Endothelial cell of umbilical vein (primary cell): ENCODE measurements at regions not wholly inside any gene's neighbourhood (a gene's known extent, or its start where the extent isn't known, plus 50 kb on each side); places are given as distances from the start of the nearest gene placed in this dataset.
A peak's percentile ranks its signal among the peaks of the same experiment; 100 is the strongest.

Experiments used
- BruUV-seq: library from RNA; stranded (reverse); fragments of 400-500 nt; replicated peaks from 2 replicates; lab custom pipeline; 2021; lab: Mats Ljungman, UMichigan
- CTCF ChIA-PET: fragments of 300-600, 350-600 bp; sonication (Branson Sonifier 250); formaldehyde crosslinking; loops from one replicate; lab custom pipeline; 2021; ENCODE audit warnings: antibody characterized with exemption, inconsistent platforms; lab: Charles Lee
- POLR2A ChIA-PET: fragments of 300-600, 350-600 bp; sonication (Branson Sonifier 250); formaldehyde crosslinking; loops from one replicate; lab custom pipeline; 2021; ENCODE audit warnings: antibody characterized with exemption, inconsistent platforms; lab: Charles Lee
- DNase-seq: peaks from one replicate; pipeline ENCODE4 v3.0.0-alpha.2; 2011; ENCODE audit warnings: low read depth, low spot score
- FAIRE-seq: peaks from 2 replicates; lab custom pipeline; 2011; peaks lifted over from hg19 to GRCh38; lab: Jason Lieb, UNC
- H2AFZ ChIP-seq: 2 replicates; pipeline ENCODE4 v1.6.0; 2012; ENCODE audit warnings: low read depth, low read length, control low read depth, inconsistent platforms
- H3K27ac ChIP-seq: 2 replicates; pipeline ENCODE4 v1.5.1; 2011; ENCODE audit warnings: low read depth, mild to moderate bottlenecking, control low read depth, low read length, moderate library complexity; ENCODE audit not compliant: insufficient read depth
- H3K27me3 ChIP-seq, 2 experiments: 2 replicates each; pipeline versions ENCODE4 v1.6.0 to v1.6.1; 2011; ENCODE audit warnings: low read length in 2 of 2, mixed read lengths in 1 of 2; ENCODE audit not compliant: control insufficient read depth in 2 of 2, insufficient read depth in 2 of 2
- H3K36me3 ChIP-seq, 2 experiments: 2 replicates in 1 of 2; 3 replicates in 1 of 2; pipeline ENCODE4 v1.5.1; 2011; ENCODE audit warnings: low read length in 2 of 2, mild to moderate bottlenecking in 1 of 2, moderate library complexity in 1 of 2; ENCODE audit not compliant: control insufficient read depth in 2 of 2, insufficient read depth in 2 of 2; ENCODE audit errors: extremely low read depth in 1 of 2
- H3K4me1 ChIP-seq: 3 replicates; pipeline ENCODE4 v1.5.1; 2011; ENCODE audit warnings: mild to moderate bottlenecking, low read length; ENCODE audit not compliant: control insufficient read depth, insufficient read depth; ENCODE audit errors: extremely low read depth
- H3K4me2 ChIP-seq: 2 replicates; pipeline ENCODE4 v1.6.1; 2011; ENCODE audit warnings: low read length, control low read depth, mixed read lengths; ENCODE audit not compliant: insufficient read depth
- H3K4me3 ChIP-seq, 3 experiments: fragments of 200-600 bp in 1 of 3; sonication (generic), shearing (Covaris generic) in 1 of 3; replicated peaks in 1 of 3; 2 replicates each; pipeline ENCODE4 v1.5.1; 2011 to 2016; ENCODE audit warnings: control low read depth in 3 of 3, low read length in 3 of 3, mild to moderate bottlenecking in 2 of 3, inconsistent platforms in 1 of 3, low read depth in 1 of 3, moderate library complexity in 1 of 3; ENCODE audit not compliant: insufficient read depth in 1 of 3
- H3K79me2 ChIP-seq: 2 replicates; pipeline ENCODE4 v1.6.0; 2012; ENCODE audit warnings: low read length, inconsistent platforms; ENCODE audit not compliant: control insufficient read depth, insufficient read depth
- H3K9ac ChIP-seq: replicated peaks from 2 replicates; pipeline ENCODE3; 2011; ENCODE audit warnings: low read length, control low read depth; ENCODE audit not compliant: insufficient read depth; ENCODE audit errors: extremely low read depth
- H3K9me1 ChIP-seq: replicated peaks from 3 replicates; pipeline ENCODE4 v1.6.0; 2011; ENCODE audit warnings: mild to moderate bottlenecking, low read length; ENCODE audit not compliant: control insufficient read depth, insufficient read depth; ENCODE audit errors: extremely low read depth
- H3K9me3 ChIP-seq: replicated peaks from 2 replicates; pipeline ENCODE4 v1.5.1; 2012; ENCODE audit warnings: low read length, inconsistent platforms; ENCODE audit not compliant: control insufficient read depth, insufficient read depth
- H4K20me1 ChIP-seq: replicated peaks from 2 replicates; pipeline ENCODE3; 2011; ENCODE audit warnings: mild to moderate bottlenecking, low read length; ENCODE audit not compliant: control insufficient read depth, insufficient read depth; ENCODE audit errors: extremely low read depth
- EZH2 ChIP-seq: IDR thresholded peaks from 2 replicates; pipeline ENCODE4 v1.6.1; 2012; ENCODE audit warnings: borderline replicate concordance, low read depth, mild to moderate bottlenecking, moderate library complexity, low read length, inconsistent platforms; ENCODE audit not compliant: severe bottlenecking
- FOS ChIP-seq: IDR thresholded peaks from 2 replicates; pipeline ENCODE4 v1.6.1; 2011; ENCODE audit warnings: mild to moderate bottlenecking, low read length, moderate library complexity, borderline replicate concordance; ENCODE audit not compliant: insufficient read depth
- GATA2 ChIP-seq: IDR thresholded peaks from 2 replicates; pipeline ENCODE4 v1.7.0; 2011; ENCODE audit warnings: low read depth, mild to moderate bottlenecking, moderate library complexity, mixed read lengths, low read length; ENCODE audit not compliant: insufficient read length, insufficient read depth
- JUN ChIP-seq: IDR thresholded peaks from 2 replicates; pipeline ENCODE4 v1.6.1; 2011; ENCODE audit warnings: borderline replicate concordance, low read depth; ENCODE audit not compliant: insufficient read length, insufficient read depth
- MYC ChIP-seq: IDR thresholded peaks from one replicate; pipeline ENCODE4 v1.6.1; 2011; ENCODE audit warnings: mild to moderate bottlenecking, low read depth, low read length
- POLR2A ChIP-seq: IDR thresholded peaks from 2 replicates; pipeline ENCODE4 v1.6.1; 2012; ENCODE audit warnings: low read depth, mild to moderate bottlenecking, control low read depth, low read length
- POLR2AphosphoS5 ChIP-seq: IDR thresholded peaks from 2 replicates; pipeline ENCODE4 v1.6.1; 2012; ENCODE audit warnings: low read depth, mild to moderate bottlenecking, control low read depth, low read length, moderate library complexity; ENCODE audit not compliant: insufficient read depth
- dilution Hi-C: fragments of 300-500 bp; cut with MboI; formaldehyde crosslinking; loops from one replicate; pipeline ENCODE4 v1.15.0; 2019; ENCODE audit warnings: low sequenced_read_pairs; ENCODE audit not compliant: extremely low pct_ligation_motif_present
- intact Hi-C: fragments of 100-400 bp; cut with micrococcal nuclease; formaldehyde crosslinking; loops from one replicate; pipeline ENCODE4 v1.10.0; 2022
- TF ChIP-seq, protein P1 (sequence below), 2 donors: IDR thresholded peaks; 1 replicate in 1 of 2; 2 replicates in 1 of 2; pipeline ENCODE4 v1.5.1; 2011; ENCODE audit warnings: low read length in 2 of 2, mild to moderate bottlenecking in 2 of 2, moderate library complexity in 2 of 2, control low read depth in 1 of 2, inconsistent platforms in 1 of 2, low read depth in 1 of 2; ENCODE audit not compliant: insufficient read depth in 1 of 2; ENCODE audit errors: extremely low read depth in 1 of 2
- TF ChIP-seq, protein P2 (sequence below): IDR thresholded peaks from 2 replicates; pipeline ENCODE4 v1.6.1; 2011; ENCODE audit not compliant: insufficient read depth, insufficient read length

DNA sequence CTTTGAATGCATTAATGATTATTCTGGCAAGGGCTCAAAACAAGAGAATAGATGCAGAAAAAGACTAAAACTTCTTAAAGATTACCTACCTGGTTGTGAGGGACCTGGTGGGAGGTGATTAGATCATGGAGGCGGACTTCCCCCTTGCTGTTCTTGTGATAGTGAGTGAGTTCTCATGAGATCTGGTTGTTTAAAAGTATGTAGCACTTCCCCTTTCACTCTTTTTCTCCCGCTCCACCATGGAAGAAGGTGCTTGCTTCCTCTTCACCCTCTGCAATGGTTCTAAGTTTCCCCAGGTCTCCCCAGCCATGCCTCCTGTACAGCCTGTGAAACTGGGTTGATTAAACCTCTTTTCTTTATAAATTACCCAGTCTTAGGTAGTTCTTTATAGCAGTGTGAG is 226.6 kb downstream of the ARHGAP12 start:
- Histone ChIP-seq H3K9me3 (no peaks in the 10 kb centered on the region), H3K36me3 (no peaks in the 10 kb centered on the region), H3K4me2 (no peak overlapping the region), H3K9me1 (no peaks in the 10 kb centered on the region), H3K27ac (peak overlapping the region; percentile 90), H3K79me2 (no peaks in the 10 kb centered on the region), H3K4me3 (no peak overlapping the region), H3K4me1 (peaks cover 68% of the 10 kb centered on the region), H4K20me1 (no peaks in the 10 kb centered on the region), H2AFZ (no peak overlapping the region), H3K9ac (no peak overlapping the region), H3K27me3 (no peaks in the 10 kb centered on the region)
- DNase-seq (no peak), FAIRE-seq (no peak)
- ChIA-PET CTCF (no interaction called here), POLR2A (no interaction called here)
- intact Hi-C loops = no loop called here
- dilution Hi-C loops = no loop called here
- no peak for TF ChIP-seq POLR2A
- BruUV-seq = no TSS peak

DNA sequence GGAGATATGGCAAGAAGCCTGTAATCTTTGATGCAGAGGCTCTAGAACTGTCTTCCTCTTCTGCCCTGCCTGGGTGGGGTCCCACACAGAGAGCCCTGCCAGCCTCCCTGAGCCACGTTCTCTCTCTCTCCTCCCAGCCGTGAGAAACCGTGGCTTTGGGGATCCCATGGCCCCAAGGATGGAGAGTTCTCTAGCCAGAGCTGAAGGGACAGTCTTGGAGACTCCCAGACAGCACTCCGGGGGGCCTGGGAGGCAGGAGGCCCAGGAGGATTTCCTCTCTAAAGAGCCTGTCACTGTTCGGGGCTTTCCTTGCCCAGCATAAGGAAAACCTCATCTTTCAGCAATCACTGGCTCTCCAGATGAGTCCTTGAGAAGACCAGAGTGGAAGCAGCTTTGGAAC is 227.1 kb downstream of the ARHGAP12 start:
- H3K9ac ChIP-seq = peak overlapping the region; percentile 6

More for the DNA sequence above, 227.1 kb downstream of the ARHGAP12 start:
- dilution Hi-C loops = no loop called here
- DNase-seq (peak; percentile 63), FAIRE-seq (no peak)
- no peaks in the 10 kb centered on the region for H3K27me3 ChIP-seq
- peaks cover 68% of the 10 kb centered on the region for H3K4me1 ChIP-seq
- H3K79me2 ChIP-seq = no peaks in the 10 kb centered on the region
- no peak overlapping the region for H3K4me2 ChIP-seq
- no peaks in the 10 kb centered on the region for H3K36me3 ChIP-seq
- intact Hi-C loops = loop anchor here (2.0 kb wide), 3 partner anchors 43 to 697 kb away; no protein-coding TSS in a partner anchor
- H4K20me1 ChIP-seq = no peaks in the 10 kb centered on the region
- no peaks in the 10 kb centered on the region for H3K9me3 ChIP-seq
- no peaks in the 10 kb centered on the region for H3K9me1 ChIP-seq
- TF ChIP-seq FOS = no peak
- TF ChIP-seq, protein P1, sequence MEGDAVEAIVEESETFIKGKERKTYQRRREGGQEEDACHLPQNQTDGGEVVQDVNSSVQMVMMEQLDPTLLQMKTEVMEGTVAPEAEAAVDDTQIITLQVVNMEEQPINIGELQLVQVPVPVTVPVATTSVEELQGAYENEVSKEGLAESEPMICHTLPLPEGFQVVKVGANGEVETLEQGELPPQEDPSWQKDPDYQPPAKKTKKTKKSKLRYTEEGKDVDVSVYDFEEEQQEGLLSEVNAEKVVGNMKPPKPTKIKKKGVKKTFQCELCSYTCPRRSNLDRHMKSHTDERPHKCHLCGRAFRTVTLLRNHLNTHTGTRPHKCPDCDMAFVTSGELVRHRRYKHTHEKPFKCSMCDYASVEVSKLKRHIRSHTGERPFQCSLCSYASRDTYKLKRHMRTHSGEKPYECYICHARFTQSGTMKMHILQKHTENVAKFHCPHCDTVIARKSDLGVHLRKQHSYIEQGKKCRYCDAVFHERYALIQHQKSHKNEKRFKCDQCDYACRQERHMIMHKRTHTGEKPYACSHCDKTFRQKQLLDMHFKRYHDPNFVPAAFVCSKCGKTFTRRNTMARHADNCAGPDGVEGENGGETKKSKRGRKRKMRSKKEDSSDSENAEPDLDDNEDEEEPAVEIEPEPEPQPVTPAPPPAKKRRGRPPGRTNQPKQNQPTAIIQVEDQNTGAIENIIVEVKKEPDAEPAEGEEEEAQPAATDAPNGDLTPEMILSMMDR (IDR thresholded peaks at IDR 0.05; ENCODE audit: extremely low read depth in 1 of 2, insufficient read depth in 1 of 2, low read depth in 1 of 2, low read length in 2 of 2) = no peak
- TF ChIP-seq, protein P2, sequence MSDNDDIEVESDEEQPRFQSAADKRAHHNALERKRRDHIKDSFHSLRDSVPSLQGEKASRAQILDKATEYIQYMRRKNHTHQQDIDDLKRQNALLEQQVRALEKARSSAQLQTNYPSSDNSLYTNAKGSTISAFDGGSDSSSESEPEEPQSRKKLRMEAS = no peak
- no peak for TF ChIP-seq POLR2AphosphoS5
- no peak for TF ChIP-seq POLR2A
- no peak for TF ChIP-seq JUN
- no peak for TF ChIP-seq MYC
- no peak for TF ChIP-seq EZH2
- TF ChIP-seq GATA2 = no peak
- H3K4me3 ChIP-seq = no peak overlapping the region
- CTCF ChIA-PET = interaction anchor here (1.2 kb wide), 1 partner anchor 54 kb away, joined by 3 read pairs; no protein-coding TSS in a partner anchor
- no TSS peak for BruUV-seq
- POLR2A ChIA-PET = no interaction called here
- H3K27ac ChIP-seq = peak overlapping the region; percentile 90
- H2AFZ ChIP-seq = peak overlapping the region; percentile 72
